OCI-LY1 (cell line): ENCODE measurements at regions not wholly inside any gene's neighbourhood (a gene's known extent, or its start where the extent isn't known, plus 50 kb on each side); places are given as distances from the start of the nearest gene placed in this dataset.

Experiments
- H2AFZ ChIP-seq: fragments of 200-600 bp; sonication (generic), shearing (Covaris generic); 2 replicates; pipeline ENCODE4 v1.6.0; 2014; ENCODE audit warnings: antibody characterized with exemption, mild to moderate bottlenecking, low read length
- H3F3A ChIP-seq: fragments of 200-600 bp; sonication (generic), shearing (Covaris generic); 2 replicates; pipeline ENCODE4 v1.6.0; 2014; ENCODE audit warnings: mild to moderate bottlenecking, antibody characterized with exemption, low read length, moderate library complexity; ENCODE audit not compliant: insufficient read depth
- H3K27ac ChIP-seq: fragments of 200-600 bp; sonication (generic); 2 replicates; pipeline ENCODE4 v1.5.1; 2014; ENCODE audit warnings: low read length, mixed run types, mild to moderate bottlenecking, low read depth; ENCODE audit not compliant: poor library complexity, severe bottlenecking
- H3K27me3 ChIP-seq: fragments of 200-600 bp; sonication (generic); 2 replicates; pipeline ENCODE4 v1.6.0; 2014; ENCODE audit warnings: antibody characterized with exemption, mild to moderate bottlenecking, low read length, moderate library complexity; ENCODE audit not compliant: insufficient read depth
- H3K36me3 ChIP-seq: fragments of 200-600 bp; sonication (generic); 2 replicates; pipeline ENCODE4 v1.6.1; 2014; ENCODE audit warnings: mild to moderate bottlenecking, antibody characterized with exemption, low read length, moderate library complexity, mixed read lengths; ENCODE audit not compliant: insufficient read depth
- H3K4me1 ChIP-seq: fragments of 200-600 bp; sonication (generic); 2 replicates; pipeline ENCODE4 v1.5.1; 2014; ENCODE audit warnings: mild to moderate bottlenecking, low read length, moderate library complexity; ENCODE audit not compliant: insufficient read depth, severe bottlenecking
- H3K4me2 ChIP-seq: fragments of 200-600 bp; sonication (generic), shearing (Covaris generic); 2 replicates; pipeline ENCODE4 v1.6.1; 2014; ENCODE audit warnings: low read length
- H3K4me3 ChIP-seq: fragments of 200-600 bp; sonication (generic); 2 replicates; pipeline ENCODE4 v1.5.1; 2014; ENCODE audit warnings: low read length, low read depth, mild to moderate bottlenecking, mixed read lengths; ENCODE audit not compliant: poor library complexity, severe bottlenecking
- H3K79me2 ChIP-seq: fragments of 200-600 bp; shearing (Covaris generic); 2 replicates; pipeline ENCODE4 v1.6.1; 2016; ENCODE audit warnings: mixed run types, low read length, mixed read lengths; ENCODE audit not compliant: insufficient read depth
- H3K9ac ChIP-seq: fragments of 200-600 bp; sonication (generic), shearing (Covaris generic); 2 replicates; pipeline ENCODE4 v1.6.1; 2014; ENCODE audit warnings: mild to moderate bottlenecking, low read length, mixed read lengths
- H3K9me2 ChIP-seq: fragments of 200-600 bp; sonication (generic), shearing (Covaris generic); 2 replicates; pipeline ENCODE4 v1.6.1; 2014; ENCODE audit warnings: low read depth, mild to moderate bottlenecking, low read length, mixed read lengths
- H3K9me3 ChIP-seq: fragments of 200-600 bp; shearing (Covaris generic); 2 replicates; pipeline ENCODE4 v1.6.1; 2014; ENCODE audit warnings: low read length, mixed read lengths
- H4K20me1 ChIP-seq: fragments of 200-600 bp; sonication (generic), shearing (Covaris generic); 2 replicates; pipeline ENCODE4 v1.6.0; 2016; ENCODE audit warnings: mild to moderate bottlenecking, low read length; ENCODE audit not compliant: insufficient read depth
- EZH2 ChIP-seq: fragments of 200-600 bp; sonication (generic), shearing (Covaris generic); IDR thresholded peaks from 2 replicates; pipeline ENCODE4 v1.8.0; 2017; ENCODE audit warnings: borderline replicate concordance, mixed run types, mild to moderate bottlenecking, antibody characterized with exemption, low read length, moderate library complexity, mixed read lengths
- TF ChIP-seq, protein P1 (sequence below): fragments of 200-600 bp; sonication (generic), shearing (Covaris generic); IDR thresholded peaks from 2 replicates; pipeline ENCODE4 v1.5.1; 2017; ENCODE audit warnings: mild to moderate bottlenecking, antibody characterized with exemption, low read length, moderate library complexity, mixed read lengths

DNA sequence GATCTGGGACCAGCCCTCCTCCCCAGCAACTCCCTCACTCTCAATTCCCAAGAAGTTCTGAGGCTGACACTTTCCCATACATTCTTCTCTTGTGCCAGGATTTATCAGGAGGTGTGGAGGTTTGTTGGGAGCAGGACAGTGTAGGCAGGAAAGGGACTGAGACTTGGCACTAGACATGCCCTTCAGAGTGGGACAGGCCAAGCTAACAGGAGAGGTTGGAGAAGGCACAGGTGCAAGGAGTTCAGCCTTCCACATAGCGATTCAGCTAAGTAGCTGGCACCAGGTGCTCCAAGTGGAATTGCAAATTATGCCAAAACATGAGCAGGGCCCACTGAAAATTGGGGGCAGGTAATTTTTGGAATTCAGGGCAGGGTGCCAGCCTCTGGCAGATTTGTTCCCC, 83.0 kb upstream of the DUSP10 start:
- Histone ChIP-seq H3K36me3 (no peaks in the 10 kb centered on the region), H3F3A (no peaks in the 10 kb centered on the region), H3K27me3 (no peaks in the 10 kb centered on the region), H2AFZ (no peak overlapping the region), H3K27ac (no peak overlapping the region), H3K9me2 (no peaks in the 10 kb centered on the region), H3K4me1 (peaks cover 5% of the 10 kb centered on the region), H4K20me1 (no peaks in the 10 kb centered on the region), H3K79me2 (no peaks in the 10 kb centered on the region), H3K9me3 (no peaks in the 10 kb centered on the region), H3K4me2 (no peak overlapping the region), H3K4me3 (no peak overlapping the region), H3K9ac (no peak overlapping the region)
- TF ChIP-seq, protein P1, sequence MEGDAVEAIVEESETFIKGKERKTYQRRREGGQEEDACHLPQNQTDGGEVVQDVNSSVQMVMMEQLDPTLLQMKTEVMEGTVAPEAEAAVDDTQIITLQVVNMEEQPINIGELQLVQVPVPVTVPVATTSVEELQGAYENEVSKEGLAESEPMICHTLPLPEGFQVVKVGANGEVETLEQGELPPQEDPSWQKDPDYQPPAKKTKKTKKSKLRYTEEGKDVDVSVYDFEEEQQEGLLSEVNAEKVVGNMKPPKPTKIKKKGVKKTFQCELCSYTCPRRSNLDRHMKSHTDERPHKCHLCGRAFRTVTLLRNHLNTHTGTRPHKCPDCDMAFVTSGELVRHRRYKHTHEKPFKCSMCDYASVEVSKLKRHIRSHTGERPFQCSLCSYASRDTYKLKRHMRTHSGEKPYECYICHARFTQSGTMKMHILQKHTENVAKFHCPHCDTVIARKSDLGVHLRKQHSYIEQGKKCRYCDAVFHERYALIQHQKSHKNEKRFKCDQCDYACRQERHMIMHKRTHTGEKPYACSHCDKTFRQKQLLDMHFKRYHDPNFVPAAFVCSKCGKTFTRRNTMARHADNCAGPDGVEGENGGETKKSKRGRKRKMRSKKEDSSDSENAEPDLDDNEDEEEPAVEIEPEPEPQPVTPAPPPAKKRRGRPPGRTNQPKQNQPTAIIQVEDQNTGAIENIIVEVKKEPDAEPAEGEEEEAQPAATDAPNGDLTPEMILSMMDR: no peak

DNA sequence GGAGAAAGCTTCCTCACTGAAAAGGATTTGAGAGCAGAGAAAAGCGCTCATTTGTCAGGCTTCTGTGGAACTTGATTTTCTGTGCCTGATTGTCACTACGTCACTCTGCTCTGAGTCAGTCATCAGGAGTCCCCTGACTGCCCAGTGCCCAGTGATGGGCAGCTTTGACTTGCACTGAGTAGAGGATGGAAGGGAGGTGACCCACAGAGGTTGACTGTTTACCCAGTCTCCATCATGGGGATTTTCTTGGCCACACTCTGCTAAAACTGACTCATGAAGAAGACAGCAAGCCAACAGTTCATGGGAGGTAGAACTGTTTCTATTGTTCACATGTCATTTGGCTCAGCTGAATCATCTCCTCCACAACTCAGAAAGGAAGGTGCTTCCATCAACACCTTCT, 82.1 kb upstream of the DUSP10 start:
- H3K36me3 ChIP-seq: no peaks in the 10 kb centered on the region
- H3F3A ChIP-seq: no peaks in the 10 kb centered on the region
- peaks cover 5% of the 10 kb centered on the region for H3K4me1 ChIP-seq
- no peak overlapping the region for H3K4me3 ChIP-seq
- no peaks in the 10 kb centered on the region for H4K20me1 ChIP-seq
- H3K27ac ChIP-seq: no peak overlapping the region
- no peaks in the 10 kb centered on the region for H3K9me3 ChIP-seq
- no peak overlapping the region for H3K4me2 ChIP-seq
- H3K27me3 ChIP-seq: no peaks in the 10 kb centered on the region
- no peaks in the 10 kb centered on the region for H3K9me2 ChIP-seq
- TF ChIP-seq EZH2: no peak
- TF ChIP-seq, protein P1: no peak
- H3K9ac ChIP-seq: no peak overlapping the region
- no peak overlapping the region for H2AFZ ChIP-seq
- H3K79me2 ChIP-seq: no peaks in the 10 kb centered on the region

DNA sequence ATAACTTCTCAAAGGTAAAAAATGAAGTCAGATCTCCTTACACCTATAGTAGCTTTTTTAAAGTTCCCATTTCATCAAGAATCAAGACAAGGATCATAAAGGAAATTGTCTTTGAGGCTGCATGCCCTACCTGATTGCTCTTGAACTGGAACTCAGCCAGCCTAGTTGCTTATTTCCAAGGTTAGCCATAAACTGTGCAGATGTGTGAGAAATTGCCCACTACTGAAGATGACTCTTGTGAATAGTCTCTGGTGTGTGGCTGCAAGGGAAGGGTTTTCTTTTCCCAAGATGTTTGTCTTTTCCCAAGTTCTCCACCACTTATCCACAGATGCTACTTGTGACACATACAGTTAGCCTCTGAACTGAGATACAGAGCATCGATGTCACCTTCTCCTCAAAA, 81.7 kb upstream of the DUSP10 start:
- no peak overlapping the region for H3K27ac ChIP-seq
- no peaks in the 10 kb centered on the region for H3K36me3 ChIP-seq
- H3K9ac ChIP-seq: no peak overlapping the region
- H3K79me2 ChIP-seq: no peaks in the 10 kb centered on the region
- no peaks in the 10 kb centered on the region for H4K20me1 ChIP-seq
- H3K9me3 ChIP-seq: no peaks in the 10 kb centered on the region
- no peaks in the 10 kb centered on the region for H3F3A ChIP-seq
- no peak for TF ChIP-seq EZH2
- TF ChIP-seq, protein P1: no peak
- H2AFZ ChIP-seq: no peak overlapping the region
- no peaks in the 10 kb centered on the region for H3K9me2 ChIP-seq
- H3K27me3 ChIP-seq: no peaks in the 10 kb centered on the region
- H3K4me1 ChIP-seq: peaks cover 5% of the 10 kb centered on the region
- no peak overlapping the region for H3K4me3 ChIP-seq
- no peak overlapping the region for H3K4me2 ChIP-seq
